ENCODE measurements at regions not wholly inside any gene's neighbourhood (a gene's known extent, or its start where the extent isn't known, plus 50 kb on each side); places are given as distances from the start of the nearest gene placed in this dataset.

DNA sequence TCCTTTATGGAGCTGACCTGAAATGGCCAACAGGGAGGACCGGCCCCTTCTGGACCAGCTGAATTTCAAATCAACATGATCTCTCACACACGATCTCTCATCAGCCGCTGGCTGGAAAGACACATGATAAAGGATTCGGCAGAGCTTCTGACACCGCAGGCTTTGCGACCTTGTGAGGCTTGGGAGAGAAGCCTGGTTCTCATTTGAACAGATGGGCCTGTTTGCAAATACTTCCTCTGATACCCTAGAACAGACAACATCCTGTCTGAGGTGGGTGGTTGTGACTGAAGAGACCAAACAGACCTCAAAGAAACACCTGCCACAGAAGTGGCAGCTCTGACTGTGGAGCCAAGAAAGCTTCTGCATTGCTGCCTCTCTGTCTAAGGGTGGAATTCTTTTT, 77.9 kb upstream of the SDK2 start:
- Histone ChIP-seq H3K27ac (ENCODE audit: low read depth, low read length, severe bottlenecking) (no peak overlapping the region), H3K4me3 (ENCODE audit: extremely low read depth, insufficient read depth, low read length, poor library complexity, severe bottlenecking) (no peak overlapping the region), H3K4me1 (ENCODE audit: control insufficient read depth, insufficient read depth, low read length, poor library complexity, severe bottlenecking) (peaks cover 8% of the 10 kb centered on the region), H3K36me3 (ENCODE audit: control insufficient read depth, insufficient read depth, low read length) (no peaks in the 10 kb centered on the region), H3K9me3 (ENCODE audit: control insufficient read depth, low read length) (no peaks in the 10 kb centered on the region)
- 93 to 95% methylated on average over 4 to 6 of the region's 6 CpGs for WGBS, 2 experiments (ENCODE audit: insufficient coverage in 2 of 2)

DNA sequence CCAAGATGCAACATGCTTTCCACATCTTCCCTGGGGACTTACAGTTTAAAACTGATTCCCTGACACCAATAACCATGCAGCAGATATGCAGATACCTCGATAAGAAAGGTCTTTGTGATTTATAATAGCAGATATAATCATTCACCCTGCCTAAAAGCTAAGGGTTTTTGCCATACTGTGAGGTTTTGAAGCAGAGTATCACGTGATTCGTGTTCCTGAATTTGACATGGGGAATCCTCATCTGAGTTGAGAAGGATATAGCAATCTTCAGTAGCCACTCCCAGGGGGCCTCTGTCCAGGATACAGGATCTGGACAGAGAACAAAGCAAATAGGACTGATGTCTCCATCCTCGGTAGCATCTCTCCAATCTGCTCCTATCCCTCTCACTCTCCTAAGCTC, 79.1 kb upstream of the SDK2 start:
- H3K4me1 ChIP-seq (ENCODE audit: control insufficient read depth, insufficient read depth, low read length, poor library complexity, severe bottlenecking): peaks cover 8% of the 10 kb centered on the region
- WGBS, 2 experiments (ENCODE audit: insufficient coverage in 2 of 2): 79% methylated on average over 2 of the region's 4 CpGs; no CpG with 5 or more reads in 1 of the 2 experiments
- H3K4me3 ChIP-seq (ENCODE audit: extremely low read depth, insufficient read depth, low read length, poor library complexity, severe bottlenecking): no peak overlapping the region

DNA sequence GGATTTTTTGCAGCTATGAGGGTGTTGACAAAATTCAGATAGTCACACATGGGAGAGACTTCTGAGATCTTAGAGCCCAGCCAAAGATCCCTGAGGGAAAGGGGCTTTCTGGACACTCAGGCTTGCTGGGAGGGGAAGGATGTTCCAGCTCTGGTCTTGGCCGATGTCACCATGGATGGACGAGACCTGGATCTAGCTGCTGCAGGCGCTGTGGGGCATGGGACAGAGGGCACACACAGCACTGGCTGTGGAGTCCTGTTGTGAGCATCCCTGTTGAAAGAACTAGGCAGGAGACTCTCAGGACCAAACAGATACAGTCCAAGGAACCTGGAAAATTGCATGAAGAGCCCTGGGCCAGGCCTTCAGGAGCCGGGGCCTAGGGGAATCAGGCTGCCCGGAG, 80.1 kb upstream of the SDK2 start:
- Histone ChIP-seq H3K36me3 (ENCODE audit: control insufficient read depth, insufficient read depth, low read length) (no peaks in the 10 kb centered on the region), H3K4me1 (ENCODE audit: control insufficient read depth, insufficient read depth, low read length, poor library complexity, severe bottlenecking) (peaks cover 2% of the 10 kb centered on the region), H3K4me3 (ENCODE audit: extremely low read depth, insufficient read depth, low read length, poor library complexity, severe bottlenecking) (no peak overlapping the region), H3K27ac (ENCODE audit: low read depth, low read length, severe bottlenecking) (no peak overlapping the region), H3K9me3 (ENCODE audit: control insufficient read depth, low read length) (no peaks in the 10 kb centered on the region)
- 89 to 95% methylated on average over 4 to 5 of the region's 5 CpGs for WGBS, 2 experiments (ENCODE audit: insufficient coverage in 2 of 2)

More for the DNA sequence above, 79.1 kb upstream of the SDK2 start:
- H3K27ac ChIP-seq (ENCODE audit: low read depth, low read length, severe bottlenecking): no peak overlapping the region
- no peaks in the 10 kb centered on the region for H3K36me3 ChIP-seq (ENCODE audit: control insufficient read depth, insufficient read depth, low read length)
- H3K9me3 ChIP-seq (ENCODE audit: control insufficient read depth, low read length): no peaks in the 10 kb centered on the region

DNA sequence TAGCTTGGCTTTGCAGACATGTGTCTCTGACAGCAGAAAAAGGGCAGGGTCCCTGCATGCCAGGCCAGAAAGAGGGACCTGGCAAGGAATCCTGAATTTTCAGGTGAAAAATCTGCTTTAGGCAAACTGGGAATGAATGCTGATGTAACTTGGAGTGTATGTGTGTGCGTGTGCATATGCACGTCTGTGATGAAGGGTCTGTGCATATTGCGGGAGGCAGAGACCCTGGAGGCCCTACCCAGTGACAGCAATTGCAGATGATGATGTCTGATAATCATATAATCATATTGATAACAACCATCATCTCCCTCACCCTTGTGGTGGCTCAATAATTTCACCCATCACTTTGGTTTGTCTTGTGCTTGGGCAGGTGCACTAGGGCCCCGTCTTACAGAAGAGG, 80.7 kb upstream of the SDK2 start:
- H3K4me1 ChIP-seq (ENCODE audit: control insufficient read depth, insufficient read depth, low read length, poor library complexity, severe bottlenecking): no peaks in the 10 kb centered on the region
- H3K36me3 ChIP-seq (ENCODE audit: control insufficient read depth, insufficient read depth, low read length): no peaks in the 10 kb centered on the region
- H3K4me3 ChIP-seq (ENCODE audit: extremely low read depth, insufficient read depth, low read length, poor library complexity, severe bottlenecking): no peak overlapping the region
- H3K27ac ChIP-seq (ENCODE audit: low read depth, low read length, severe bottlenecking): no peak overlapping the region
- 84 to 94% methylated on average over 2 to 3 of the region's 4 CpGs for WGBS, 2 experiments (ENCODE audit: insufficient coverage in 2 of 2)
- no peaks in the 10 kb centered on the region for H3K9me3 ChIP-seq (ENCODE audit: control insufficient read depth, low read length)

DNA sequence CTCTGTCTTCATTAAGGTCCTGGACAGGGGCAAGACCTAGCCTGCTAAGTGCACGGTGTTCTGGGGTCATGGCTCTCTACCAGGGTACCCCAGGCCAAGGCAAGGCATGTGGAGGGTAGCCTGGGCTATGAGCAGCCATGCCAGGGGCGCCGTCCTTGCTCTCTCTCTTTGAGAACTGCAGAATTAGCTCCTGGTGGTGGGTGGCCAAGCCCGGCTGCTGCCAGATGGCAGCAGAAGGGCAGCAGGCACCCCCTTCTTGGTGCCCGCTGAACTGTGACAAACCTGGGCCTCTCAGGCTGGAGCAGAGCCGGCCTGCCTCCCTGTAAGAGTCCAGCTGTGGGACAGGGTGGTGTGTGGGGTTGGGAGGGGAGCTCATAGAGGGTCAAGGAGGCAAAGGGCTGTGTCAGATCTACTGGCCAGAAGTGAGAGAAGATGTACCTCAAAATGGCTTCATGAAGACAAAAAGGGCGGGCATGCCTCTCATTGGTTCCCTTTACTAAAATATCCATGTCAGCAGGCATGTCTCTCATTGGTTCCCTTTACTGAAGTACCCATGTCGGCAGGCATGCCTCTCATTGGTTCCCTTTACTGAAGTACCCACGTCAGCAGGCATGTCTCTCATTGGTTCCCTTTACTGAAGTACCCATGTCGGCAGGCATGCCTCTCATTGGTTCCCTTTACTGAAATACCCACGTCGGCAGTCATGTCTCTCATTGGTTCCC, 81.7 kb upstream of the SDK2 start:
- WGBS, 2 experiments (ENCODE audit: insufficient coverage in 2 of 2): 93 to 94% methylated on average over 7 to 12 of the region's 12 CpGs
- no peaks in the 10 kb centered on the region for H3K36me3 ChIP-seq (ENCODE audit: control insufficient read depth, insufficient read depth, low read length)
- no peak overlapping the region for H3K27ac ChIP-seq (ENCODE audit: low read depth, low read length, severe bottlenecking)
- no peak overlapping the region for H3K4me3 ChIP-seq (ENCODE audit: extremely low read depth, insufficient read depth, low read length, poor library complexity, severe bottlenecking)
- H3K9me3 ChIP-seq (ENCODE audit: control insufficient read depth, low read length): peaks cover 3% of the 10 kb centered on the region
- H3K4me1 ChIP-seq (ENCODE audit: control insufficient read depth, insufficient read depth, low read length, poor library complexity, severe bottlenecking): no peaks in the 10 kb centered on the region

DNA sequence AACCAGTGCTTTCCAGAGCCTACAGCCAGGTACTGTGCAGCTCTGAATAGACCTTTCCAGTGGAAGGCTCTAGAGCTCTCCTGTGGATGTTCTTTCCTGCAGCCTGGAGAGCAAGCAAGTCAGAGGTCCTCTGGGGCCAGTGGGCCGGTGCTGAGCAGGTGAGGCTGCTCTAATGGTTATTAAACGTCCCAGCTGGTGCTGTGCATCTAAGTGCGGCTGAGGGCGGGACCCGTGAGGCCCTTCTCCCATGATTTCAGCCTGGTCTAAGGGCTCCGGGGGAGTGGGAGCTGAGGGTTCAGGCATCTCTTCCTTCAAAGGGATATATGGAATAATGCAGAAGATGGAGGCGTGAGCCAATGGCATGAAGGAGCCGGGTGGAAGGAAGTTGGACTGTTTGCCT, 83.7 kb upstream of the SDK2 start:
- Histone ChIP-seq H3K27ac (ENCODE audit: low read depth, low read length, severe bottlenecking) (no peak overlapping the region), H3K4me3 (ENCODE audit: extremely low read depth, insufficient read depth, low read length, poor library complexity, severe bottlenecking) (no peak overlapping the region), H3K9me3 (ENCODE audit: control insufficient read depth, low read length) (peaks cover 10% of the 10 kb centered on the region), H3K36me3 (ENCODE audit: control insufficient read depth, insufficient read depth, low read length) (no peaks in the 10 kb centered on the region), H3K4me1 (ENCODE audit: control insufficient read depth, insufficient read depth, low read length, poor library complexity, severe bottlenecking) (no peaks in the 10 kb centered on the region)
- WGBS, 2 experiments (ENCODE audit: insufficient coverage in 2 of 2): 91 to 94% methylated on average over 7 to 8 of the region's 8 CpGs

DNA sequence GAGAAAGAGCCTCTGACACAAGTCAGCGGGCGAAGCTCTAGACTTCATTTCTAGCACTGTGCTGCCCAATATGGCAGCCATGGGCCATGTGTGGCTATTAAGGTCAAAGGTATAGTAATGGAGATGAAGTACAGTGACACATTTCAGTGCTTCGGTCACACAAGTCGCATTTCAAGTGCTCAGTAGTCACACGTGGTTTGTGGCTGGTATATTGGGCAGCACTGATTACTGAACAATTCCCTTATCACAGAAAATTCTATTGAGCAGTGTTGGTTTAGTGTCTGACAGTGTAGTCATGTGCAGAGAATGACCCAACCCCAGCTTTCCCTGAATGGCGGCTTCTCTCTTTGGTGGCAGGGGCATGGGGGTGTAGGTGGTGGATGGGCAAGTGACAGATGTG, 84.9 kb upstream of the SDK2 start:
- H3K4me3 ChIP-seq (ENCODE audit: extremely low read depth, insufficient read depth, low read length, poor library complexity, severe bottlenecking): no peak overlapping the region
- no peak overlapping the region for H3K27ac ChIP-seq (ENCODE audit: low read depth, low read length, severe bottlenecking)
- H3K36me3 ChIP-seq (ENCODE audit: control insufficient read depth, insufficient read depth, low read length): no peaks in the 10 kb centered on the region
- H3K4me1 ChIP-seq (ENCODE audit: control insufficient read depth, insufficient read depth, low read length, poor library complexity, severe bottlenecking): no peaks in the 10 kb centered on the region
- peaks cover 10% of the 10 kb centered on the region for H3K9me3 ChIP-seq (ENCODE audit: control insufficient read depth, low read length)
- 89 to 100% methylated on average over 1 of the region's 6 CpGs for WGBS, 2 experiments (ENCODE audit: insufficient coverage in 2 of 2)

DNA sequence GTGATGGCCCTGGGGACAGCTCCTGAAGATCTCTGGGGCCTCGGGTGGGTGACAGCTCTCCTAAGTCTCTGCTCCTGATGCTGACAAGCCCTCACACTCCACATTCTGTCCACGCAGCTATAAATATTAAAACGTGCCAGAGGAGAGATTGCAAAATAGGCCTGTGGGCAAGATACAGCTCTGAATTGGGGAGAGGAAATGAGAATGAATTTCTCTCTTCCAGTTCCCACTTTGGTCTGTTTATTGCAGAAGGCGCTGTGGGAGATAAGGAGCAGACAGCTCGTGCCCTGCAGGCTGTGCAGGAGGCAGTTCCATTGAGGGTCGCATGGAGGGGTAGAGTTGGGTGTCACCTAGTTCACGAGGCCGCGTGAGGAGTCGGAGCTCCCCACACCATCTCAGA, 87.5 kb upstream of the SDK2 start:
- H3K4me3 ChIP-seq (ENCODE audit: extremely low read depth, insufficient read depth, low read length, poor library complexity, severe bottlenecking): no peak overlapping the region
- H3K36me3 ChIP-seq (ENCODE audit: control insufficient read depth, insufficient read depth, low read length): no peaks in the 10 kb centered on the region
- H3K4me1 ChIP-seq (ENCODE audit: control insufficient read depth, insufficient read depth, low read length, poor library complexity, severe bottlenecking): no peaks in the 10 kb centered on the region
- no peak overlapping the region for H3K27ac ChIP-seq (ENCODE audit: low read depth, low read length, severe bottlenecking)
- WGBS, 2 experiments (ENCODE audit: insufficient coverage in 2 of 2): 71 to 88% methylated on average over 5 to 8 of the region's 10 CpGs
- peaks cover 10% of the 10 kb centered on the region for H3K9me3 ChIP-seq (ENCODE audit: control insufficient read depth, low read length)

DNA sequence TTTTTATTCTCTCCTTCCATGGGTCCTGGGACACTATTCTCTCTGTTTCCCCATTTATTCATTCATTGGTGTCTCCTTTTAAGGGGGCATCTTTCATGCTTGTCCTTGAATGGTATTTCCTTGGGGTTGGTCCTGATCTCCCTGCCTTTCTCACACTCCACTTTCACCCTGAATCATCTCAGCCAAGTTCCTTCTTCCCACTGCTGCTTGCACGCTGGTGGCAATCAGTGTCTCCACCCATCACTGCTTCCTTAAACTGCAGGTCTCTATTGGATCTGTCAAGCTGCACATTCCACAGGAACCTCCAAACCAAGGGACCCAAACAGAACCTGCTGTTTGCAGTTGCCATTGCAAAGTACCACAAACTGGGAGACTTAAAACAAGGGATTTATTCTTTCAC, 89.3 kb upstream of the SDK2 start:
- H3K9me3 ChIP-seq (ENCODE audit: control insufficient read depth, low read length): peaks cover 10% of the 10 kb centered on the region
- no peak overlapping the region for H3K27ac ChIP-seq (ENCODE audit: low read depth, low read length, severe bottlenecking)
- no peaks in the 10 kb centered on the region for H3K36me3 ChIP-seq (ENCODE audit: control insufficient read depth, insufficient read depth, low read length)
- no peak overlapping the region for H3K4me3 ChIP-seq (ENCODE audit: extremely low read depth, insufficient read depth, low read length, poor library complexity, severe bottlenecking)
- H3K4me1 ChIP-seq (ENCODE audit: control insufficient read depth, insufficient read depth, low read length, poor library complexity, severe bottlenecking): peaks cover 3% of the 10 kb centered on the region
- 82 to 85% methylated on average over 1 of the region's 1 CpG for WGBS, 2 experiments (ENCODE audit: insufficient coverage in 2 of 2)

DNA sequence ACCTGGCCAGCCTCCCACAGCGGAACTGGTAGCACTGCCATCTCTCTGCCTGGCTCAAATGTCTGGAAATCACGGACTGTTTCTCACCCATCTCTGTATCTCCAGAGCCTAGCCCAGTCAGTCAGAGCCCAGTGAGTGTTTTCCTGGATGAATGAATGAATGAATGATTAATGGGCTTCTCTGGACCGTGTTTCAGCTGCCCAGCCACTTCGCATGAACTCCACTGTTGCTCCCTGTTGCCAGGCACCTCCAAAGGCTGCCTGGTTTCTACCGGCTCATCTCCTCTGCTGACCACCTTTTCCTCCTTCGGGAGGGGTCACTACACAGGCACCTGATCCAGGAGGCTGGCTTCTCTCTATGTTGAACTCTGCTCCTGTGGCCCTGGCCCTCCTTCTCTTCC, 91.0 kb upstream of the SDK2 start:
- no peak overlapping the region for H3K4me3 ChIP-seq (ENCODE audit: extremely low read depth, insufficient read depth, low read length, poor library complexity, severe bottlenecking)
- H3K36me3 ChIP-seq (ENCODE audit: control insufficient read depth, insufficient read depth, low read length): no peaks in the 10 kb centered on the region
- 81% methylated on average over 5 of the region's 6 CpGs for WGBS, 2 experiments (ENCODE audit: insufficient coverage in 2 of 2)
- H3K27ac ChIP-seq (ENCODE audit: low read depth, low read length, severe bottlenecking): no peak overlapping the region
- H3K4me1 ChIP-seq (ENCODE audit: control insufficient read depth, insufficient read depth, low read length, poor library complexity, severe bottlenecking): peaks cover 6% of the 10 kb centered on the region
- H3K9me3 ChIP-seq (ENCODE audit: control insufficient read depth, low read length): peaks cover 10% of the 10 kb centered on the region

DNA sequence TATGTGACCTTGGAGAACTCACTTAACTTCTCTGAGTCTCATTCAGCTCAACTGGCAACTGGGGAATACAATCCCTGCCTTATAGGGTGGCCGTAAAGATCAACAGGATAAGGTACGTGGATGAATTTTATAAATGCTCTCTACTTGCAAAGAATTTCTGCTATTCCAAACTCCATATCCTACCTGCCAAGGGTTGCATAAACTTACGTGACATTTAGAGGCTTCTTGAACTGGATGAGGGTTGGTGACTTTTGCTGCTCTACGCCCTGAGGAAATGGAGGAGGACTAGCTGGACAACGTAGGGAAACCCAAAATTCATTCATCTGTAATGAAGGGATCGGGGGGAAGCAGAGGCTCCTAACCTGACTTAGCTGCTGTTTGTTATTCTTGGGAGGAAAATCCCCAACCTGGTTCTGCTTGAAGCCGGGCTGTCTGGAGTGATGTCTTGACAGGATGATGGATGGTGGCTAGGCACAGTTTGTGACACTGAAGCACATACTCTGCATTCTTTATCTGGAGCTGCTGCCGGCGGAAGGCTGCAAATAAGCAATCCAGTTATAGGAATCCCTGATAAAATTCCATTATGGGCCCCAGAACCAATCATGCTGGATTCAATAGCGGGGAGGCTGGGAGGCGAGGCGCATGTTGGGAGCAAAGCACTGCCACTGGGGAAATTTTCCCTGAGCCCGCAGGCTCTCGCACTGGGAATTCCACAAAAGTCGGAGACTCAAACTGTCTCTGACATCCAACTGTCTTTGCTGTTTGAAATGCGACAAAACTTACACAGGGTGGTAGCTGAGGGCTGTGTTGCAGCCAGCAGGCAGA, 94.7 kb upstream of the SDK2 start:
- no peak overlapping the region for H3K4me3 ChIP-seq (ENCODE audit: extremely low read depth, insufficient read depth, low read length, poor library complexity, severe bottlenecking)
- H3K4me1 ChIP-seq (ENCODE audit: control insufficient read depth, insufficient read depth, low read length, poor library complexity, severe bottlenecking): peaks cover 6% of the 10 kb centered on the region
- peak overlapping the region; percentile 52 for H3K27ac ChIP-seq (ENCODE audit: low read depth, low read length, severe bottlenecking)
- H3K9me3 ChIP-seq (ENCODE audit: control insufficient read depth, low read length): no peaks in the 10 kb centered on the region
- H3K36me3 ChIP-seq (ENCODE audit: control insufficient read depth, insufficient read depth, low read length): no peaks in the 10 kb centered on the region
- 71 to 80% methylated on average over 14 to 15 of the region's 16 CpGs for WGBS, 2 experiments (ENCODE audit: insufficient coverage in 2 of 2)

Data from mesodermal cell (in vitro differentiated cells).